ENCODE measurements at regions not wholly inside any gene's neighbourhood (a gene's known extent, or its start where the extent isn't known, plus 50 kb on each side); places are given as distances from the start of the nearest gene placed in this dataset.

GRCh38 chr2:163081754-163082153 is 243.2 kb upstream of the KCNH7 start:
- H3K9me3 ChIP-seq = peaks cover 0 to 32% of the 10 kb centered on the region in 2 donors
- intact Hi-C loops (cut with DNase I) = no loop called here
- no peaks in the 10 kb centered on the region for H3K36me3 ChIP-seq
- H3K27ac ChIP-seq = no peak overlapping the region
- H3K4me3 ChIP-seq = no peak overlapping the region
- ATAC-seq (no peak), DNase-seq (no peak)
- TF ChIP-seq CTCF (IDR thresholded peaks at IDR 0.05) = no peak
- H3K4me1 ChIP-seq = no peaks in the 10 kb centered on the region
- no peaks in the 10 kb centered on the region for H3K27me3 ChIP-seq

- DNase-seq (no peak), ATAC-seq (no peak)
- Histone ChIP-seq H3K36me3 (no peaks in the 10 kb centered on the region), H3K4me1 (no peaks in the 10 kb centered on the region), H3K9me3 (peaks cover 0 to 14% of the 10 kb centered on the region in 2 donors), H3K27me3 (no peaks in the 10 kb centered on the region), H3K27ac (no peak overlapping the region), H3K4me3 (no peak overlapping the region)
- TF ChIP-seq CTCF (IDR thresholded peaks at IDR 0.05) = no peak
- intact Hi-C loops (cut with DNase I) = no loop called here
These were observed 238.7 kb upstream of the KCNH7 start for GRCh38 chr2:163077241-163077640.

DNA sequence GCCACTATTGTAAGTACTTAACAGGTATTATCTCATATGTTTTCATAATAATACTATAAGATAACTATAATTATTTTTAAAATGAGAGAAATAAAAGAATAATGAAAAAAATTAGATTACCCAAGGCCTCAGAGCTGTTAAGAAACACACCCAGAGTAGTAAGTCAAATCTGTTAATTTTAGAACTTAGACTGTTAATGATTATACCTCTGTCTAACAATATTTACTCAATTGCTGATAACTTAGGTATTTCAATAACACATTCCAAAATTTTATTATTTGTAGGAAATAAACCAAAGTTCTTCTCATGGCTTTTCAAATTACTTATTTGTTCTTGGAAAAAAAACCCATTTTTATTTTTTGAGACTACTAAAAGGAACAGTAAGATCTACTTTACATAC is 227.5 kb upstream of the KCNH7 start:
- no peaks in the 10 kb centered on the region for H3K27me3 ChIP-seq
- DNase-seq (no peak), ATAC-seq (no peak)
- H3K9me3 ChIP-seq = peaks cover 0 to 10% of the 10 kb centered on the region in 2 donors
- no peaks in the 10 kb centered on the region for H3K36me3 ChIP-seq
- H3K4me1 ChIP-seq = no peaks in the 10 kb centered on the region
- no peak overlapping the region for H3K4me3 ChIP-seq
- no peak overlapping the region for H3K27ac ChIP-seq
- intact Hi-C loops (cut with DNase I) = no loop called here
- no peak for TF ChIP-seq CTCF (IDR thresholded peaks at IDR 0.05)

- ATAC-seq = no peak
These were observed 224.0 kb upstream of the KCNH7 start for GRCh38 chr2:163062524-163062923.

DNA sequence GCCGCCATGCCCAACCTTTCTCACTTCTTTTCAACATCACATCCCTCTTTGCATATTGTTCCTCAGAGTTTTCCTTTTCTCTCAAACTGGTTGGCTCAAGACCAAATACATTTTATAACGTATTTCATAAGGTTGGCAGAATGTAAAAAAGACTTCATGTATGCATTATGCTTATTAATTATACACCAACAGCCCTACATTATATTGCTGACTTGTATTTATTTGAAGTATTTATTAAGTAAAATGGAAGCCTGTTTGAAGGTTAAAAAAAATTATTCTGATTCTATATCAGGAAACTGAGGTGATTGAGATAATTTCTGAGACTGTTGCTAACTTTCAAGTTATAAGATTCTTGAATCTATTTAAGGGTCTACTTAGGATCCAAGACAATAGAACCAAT is 208.0 kb upstream of the KCNH7 start:
- H3K4me1 ChIP-seq = no peaks in the 10 kb centered on the region
- no peaks in the 10 kb centered on the region for H3K27me3 ChIP-seq
- TF ChIP-seq CTCF (IDR thresholded peaks at IDR 0.05) = no peak
- no peaks in the 10 kb centered on the region for H3K36me3 ChIP-seq
- intact Hi-C loops (cut with DNase I) = no loop called here
- DNase-seq (no peak), ATAC-seq (no peak)
- H3K27ac ChIP-seq = no peak overlapping the region
- H3K9me3 ChIP-seq = peaks cover 0 to 3% of the 10 kb centered on the region in 2 donors
- no peak overlapping the region for H3K4me3 ChIP-seq

More at GRCh38 chr2:163062524-163062923, 224.0 kb upstream of the KCNH7 start:
- H3K36me3 ChIP-seq = no peaks in the 10 kb centered on the region
- no peak for TF ChIP-seq CTCF (IDR thresholded peaks at IDR 0.05)
- intact Hi-C loops (cut with DNase I) = no loop called here
- H3K4me1 ChIP-seq = no peaks in the 10 kb centered on the region
- H3K27ac ChIP-seq = no peak overlapping the region
- H3K27me3 ChIP-seq = no peaks in the 10 kb centered on the region
- no peak for DNase-seq
- H3K4me3 ChIP-seq = no peak overlapping the region
- peaks cover 0 to 10% of the 10 kb centered on the region in 2 donors for H3K9me3 ChIP-seq
